RWPE2 (cell line): ENCODE measurements at regions not wholly inside any gene's neighbourhood (a gene's known extent, or its start where the extent isn't known, plus 50 kb on each side); places are given as distances from the start of the nearest gene placed in this dataset.

ENCODE experiments used
- ATAC-seq: fragments of 200-7000 bp; cut with Tn5 transposase; 3 replicates; pipeline ENCODE4 v1.9.1; 2021; ENCODE audit warnings: low read depth
- DNase-seq: peaks from one replicate; pipeline ENCODE4 v3.0.0-alpha.2; 2020; ENCODE audit warnings: low spot score
- H3K27ac ChIP-seq: fragments of 450-650 bp; 2 replicates; pipeline ENCODE4 v1.5.1; 2017; ENCODE audit warnings: mild to moderate bottlenecking; ENCODE audit not compliant: poor library complexity, severe bottlenecking
- H3K27me3 ChIP-seq: fragments of 250-450 bp; sonication (Bioruptor Pico); 2 replicates; pipeline ENCODE4 v1.5.1; 2021; ENCODE audit warnings: mild to moderate bottlenecking, moderate library complexity; ENCODE audit not compliant: insufficient read depth, poor library complexity, severe bottlenecking
- H3K36me3 ChIP-seq: fragments of 250-450 bp; sonication (Bioruptor Pico); 2 replicates; pipeline ENCODE4 v1.5.1; 2020; ENCODE audit warnings: low read depth, mild to moderate bottlenecking, moderate library complexity
- H3K4me1 ChIP-seq: fragments of 250-450 bp; sonication (Bioruptor Pico); 2 replicates; pipeline ENCODE4 v1.5.1; 2021; ENCODE audit warnings: mild to moderate bottlenecking, moderate library complexity; ENCODE audit not compliant: insufficient read depth, poor library complexity, severe bottlenecking
- H3K4me3 ChIP-seq: fragments of 250-450 bp; sonication (Bioruptor Pico); 2 replicates; pipeline ENCODE4 v1.5.1; 2021; ENCODE audit warnings: mild to moderate bottlenecking, moderate library complexity; ENCODE audit not compliant: severe bottlenecking
- H3K9me3 ChIP-seq: fragments of 250-450 bp; sonication (Bioruptor Pico); 2 replicates; pipeline ENCODE4 v1.5.1; 2021; ENCODE audit warnings: mild to moderate bottlenecking, moderate library complexity; ENCODE audit not compliant: severe bottlenecking
- CTCF ChIP-seq: fragments of 450-650 bp; IDR thresholded peaks from one replicate; pipeline ENCODE4 v1.5.1; 2017; ENCODE audit warnings: mild to moderate bottlenecking, moderate library complexity; ENCODE audit not compliant: poor library complexity, severe bottlenecking

- Histone ChIP-seq H3K36me3 (no peaks in the 10 kb centered on the region), H3K27me3 (peaks cover 4% of the 10 kb centered on the region), H3K27ac (no peak overlapping the region), H3K4me1 (no peaks in the 10 kb centered on the region), H3K4me3 (no peak overlapping the region), H3K9me3 (no peaks in the 10 kb centered on the region)
- DNase-seq (no peak), ATAC-seq (no peak)
- TF ChIP-seq CTCF = no peak
Observed at GRCh38 chr7:53302496-53303246, 267.2 kb downstream of the POM121L12 start.

- H3K27me3 ChIP-seq = peaks cover 4% of the 10 kb centered on the region
- no peak overlapping the region for H3K4me3 ChIP-seq
- H3K36me3 ChIP-seq = no peaks in the 10 kb centered on the region
- DNase-seq (no peak), ATAC-seq (no peak)
- no peaks in the 10 kb centered on the region for H3K9me3 ChIP-seq
- H3K27ac ChIP-seq = no peak overlapping the region
- TF ChIP-seq CTCF = no peak
- H3K4me1 ChIP-seq = no peaks in the 10 kb centered on the region
Observed at GRCh38 chr7:53303781-53304180, 268.3 kb downstream of the POM121L12 start.

- no peaks in the 10 kb centered on the region for H3K36me3 ChIP-seq
- DNase-seq (no peak), ATAC-seq (no peak)
- no peaks in the 10 kb centered on the region for H3K9me3 ChIP-seq
- TF ChIP-seq CTCF = no peak
- H3K27me3 ChIP-seq = peaks cover 5% of the 10 kb centered on the region
- no peak overlapping the region for H3K27ac ChIP-seq
- no peaks in the 10 kb centered on the region for H3K4me1 ChIP-seq
- H3K4me3 ChIP-seq = no peak overlapping the region
Observed at GRCh38 chr7:53306846-53307245, 271.4 kb downstream of the POM121L12 start.

GRCh38 chr7:53311205-53311604 is 275.8 kb downstream of the POM121L12 start:
- H3K4me3 ChIP-seq = no peak overlapping the region
- H3K27ac ChIP-seq = no peak overlapping the region
- peaks cover 5% of the 10 kb centered on the region for H3K27me3 ChIP-seq
- ATAC-seq (no peak), DNase-seq (no peak)
- H3K36me3 ChIP-seq = no peaks in the 10 kb centered on the region
- TF ChIP-seq CTCF = no peak
- H3K9me3 ChIP-seq = no peaks in the 10 kb centered on the region
- H3K4me1 ChIP-seq = no peaks in the 10 kb centered on the region

GRCh38 chr7:53315981-53316380 is 280.5 kb downstream of the POM121L12 start:
- Histone ChIP-seq H3K27ac (no peak overlapping the region), H3K36me3 (no peaks in the 10 kb centered on the region), H3K4me1 (no peaks in the 10 kb centered on the region), H3K9me3 (no peaks in the 10 kb centered on the region), H3K4me3 (no peak overlapping the region), H3K27me3 (peaks cover 3% of the 10 kb centered on the region)
- no peak for DNase-seq
- no peak for TF ChIP-seq CTCF
- 0 out of 3 replicates have a peak, but pooled peaks have one; percentile 23 for ATAC-seq
